Fibroblast of lung (primary cell): ENCODE measurements at regions not wholly inside any gene's neighbourhood (a gene's known extent, or its start where the extent isn't known, plus 50 kb on each side); places are given as distances from the start of the nearest gene placed in this dataset.
"Not testable (repeated sequence)": the region's sequence is repeated elsewhere in the genome, so short reads cannot be mapped to it uniquely, and the experiment has no call there.

ENCODE experiments used
- EZH2 ChIP-seq: IDR thresholded peaks from 2 replicates; pipeline ENCODE4 v1.5.1; 2012; ENCODE audit warnings: low read length, control low read depth, mild to moderate bottlenecking; ENCODE audit errors: missing control alignments
- TF ChIP-seq, protein P1 (sequence below), 2 donors: IDR thresholded peaks in 1 of 2; conservative IDR thresholded peaks in 1 of 2; 1 replicate in 1 of 2; 2 replicates in 1 of 2; pipeline ENCODE4 v1.5.1; 2011 to 2012; ENCODE audit warnings: low read length in 2 of 2, control low read depth in 1 of 2, inconsistent platforms in 1 of 2, low read depth in 1 of 2, mild to moderate bottlenecking in 1 of 2

DNA sequence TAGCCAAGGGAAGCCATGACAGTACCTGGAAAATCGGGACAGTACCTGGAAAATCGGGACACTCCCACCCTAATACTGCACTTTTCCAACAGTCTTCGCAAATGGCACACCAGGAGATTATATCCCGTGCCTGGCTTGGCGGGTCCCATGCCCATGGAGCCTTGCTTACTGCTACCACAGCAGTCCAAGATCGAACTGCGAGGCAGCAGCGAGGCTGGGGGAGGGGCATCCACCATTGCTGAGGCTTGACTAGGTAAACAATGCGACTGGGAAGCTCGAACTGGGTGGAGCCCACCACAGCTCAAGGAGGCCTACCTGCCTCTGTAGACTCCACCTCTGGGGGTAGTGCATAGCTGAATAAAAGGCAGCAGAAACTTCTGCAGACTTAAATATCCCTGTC, 238.9 kb upstream of the PRSS16 start:
- TF ChIP-seq EZH2 = not testable (repeated sequence)
- TF ChIP-seq, protein P1, sequence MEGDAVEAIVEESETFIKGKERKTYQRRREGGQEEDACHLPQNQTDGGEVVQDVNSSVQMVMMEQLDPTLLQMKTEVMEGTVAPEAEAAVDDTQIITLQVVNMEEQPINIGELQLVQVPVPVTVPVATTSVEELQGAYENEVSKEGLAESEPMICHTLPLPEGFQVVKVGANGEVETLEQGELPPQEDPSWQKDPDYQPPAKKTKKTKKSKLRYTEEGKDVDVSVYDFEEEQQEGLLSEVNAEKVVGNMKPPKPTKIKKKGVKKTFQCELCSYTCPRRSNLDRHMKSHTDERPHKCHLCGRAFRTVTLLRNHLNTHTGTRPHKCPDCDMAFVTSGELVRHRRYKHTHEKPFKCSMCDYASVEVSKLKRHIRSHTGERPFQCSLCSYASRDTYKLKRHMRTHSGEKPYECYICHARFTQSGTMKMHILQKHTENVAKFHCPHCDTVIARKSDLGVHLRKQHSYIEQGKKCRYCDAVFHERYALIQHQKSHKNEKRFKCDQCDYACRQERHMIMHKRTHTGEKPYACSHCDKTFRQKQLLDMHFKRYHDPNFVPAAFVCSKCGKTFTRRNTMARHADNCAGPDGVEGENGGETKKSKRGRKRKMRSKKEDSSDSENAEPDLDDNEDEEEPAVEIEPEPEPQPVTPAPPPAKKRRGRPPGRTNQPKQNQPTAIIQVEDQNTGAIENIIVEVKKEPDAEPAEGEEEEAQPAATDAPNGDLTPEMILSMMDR (conservative IDR thresholded peaks at IDR 0.05 in 1 of 2, IDR thresholded peaks at IDR 0.05 in 1 of 2; ENCODE audit: low read depth in 1 of 2, low read length in 2 of 2) = not testable (repeated sequence)
